GM12874 (cell line): ENCODE measurements at regions not wholly inside any gene's neighbourhood (a gene's known extent, or its start where the extent isn't known, plus 50 kb on each side); places are given as distances from the start of the nearest gene placed in this dataset.

Experiments
- TF ChIP-seq, protein P1 (sequence below): IDR thresholded peaks from 2 replicates; pipeline ENCODE4 v1.5.1; 2011; ENCODE audit warnings: low read depth, mild to moderate bottlenecking, control low read depth, low read length, moderate library complexity; ENCODE audit not compliant: insufficient read depth

DNA sequence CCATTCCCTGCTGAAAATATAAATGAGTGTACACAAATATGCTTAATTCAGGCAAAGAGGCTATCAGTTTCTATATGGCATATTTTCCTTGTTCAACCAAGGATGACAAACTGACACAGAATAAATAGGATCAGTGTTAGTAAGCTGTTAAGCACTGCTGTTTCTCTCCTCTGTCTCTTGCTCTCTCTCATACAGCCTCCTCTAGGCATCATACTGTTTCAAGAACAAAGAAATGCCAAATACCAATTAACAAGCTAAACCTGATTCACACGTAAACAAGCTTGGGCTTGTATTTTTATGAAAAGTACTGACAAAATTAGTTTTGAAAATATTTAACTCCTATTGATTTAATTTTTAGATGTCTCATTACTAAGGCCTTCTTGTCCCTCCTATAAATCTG, 1027.2 kb upstream of the ACVR2A start:
- TF ChIP-seq, protein P1, sequence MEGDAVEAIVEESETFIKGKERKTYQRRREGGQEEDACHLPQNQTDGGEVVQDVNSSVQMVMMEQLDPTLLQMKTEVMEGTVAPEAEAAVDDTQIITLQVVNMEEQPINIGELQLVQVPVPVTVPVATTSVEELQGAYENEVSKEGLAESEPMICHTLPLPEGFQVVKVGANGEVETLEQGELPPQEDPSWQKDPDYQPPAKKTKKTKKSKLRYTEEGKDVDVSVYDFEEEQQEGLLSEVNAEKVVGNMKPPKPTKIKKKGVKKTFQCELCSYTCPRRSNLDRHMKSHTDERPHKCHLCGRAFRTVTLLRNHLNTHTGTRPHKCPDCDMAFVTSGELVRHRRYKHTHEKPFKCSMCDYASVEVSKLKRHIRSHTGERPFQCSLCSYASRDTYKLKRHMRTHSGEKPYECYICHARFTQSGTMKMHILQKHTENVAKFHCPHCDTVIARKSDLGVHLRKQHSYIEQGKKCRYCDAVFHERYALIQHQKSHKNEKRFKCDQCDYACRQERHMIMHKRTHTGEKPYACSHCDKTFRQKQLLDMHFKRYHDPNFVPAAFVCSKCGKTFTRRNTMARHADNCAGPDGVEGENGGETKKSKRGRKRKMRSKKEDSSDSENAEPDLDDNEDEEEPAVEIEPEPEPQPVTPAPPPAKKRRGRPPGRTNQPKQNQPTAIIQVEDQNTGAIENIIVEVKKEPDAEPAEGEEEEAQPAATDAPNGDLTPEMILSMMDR: no peak

DNA sequence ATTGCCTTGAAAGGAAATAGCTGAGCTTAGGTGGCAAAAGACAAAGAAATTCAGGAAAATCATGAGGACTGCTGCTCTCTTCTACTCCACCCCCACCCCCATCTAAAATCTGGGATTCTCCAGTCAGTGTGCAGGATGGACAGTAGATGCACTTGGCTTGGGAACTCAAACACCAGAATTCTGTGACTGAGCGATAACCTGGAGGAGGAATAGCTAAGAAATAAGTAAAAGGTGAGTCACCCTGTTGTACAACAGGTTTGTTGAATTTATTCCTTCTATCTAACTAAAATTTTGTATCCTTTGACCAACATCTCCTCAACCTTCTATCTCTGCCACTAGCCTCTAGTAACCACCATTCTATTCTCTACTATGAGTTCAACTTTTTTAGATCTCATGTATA, 1029.9 kb upstream of the ACVR2A start:
- TF ChIP-seq, protein P1: no peak

DNA sequence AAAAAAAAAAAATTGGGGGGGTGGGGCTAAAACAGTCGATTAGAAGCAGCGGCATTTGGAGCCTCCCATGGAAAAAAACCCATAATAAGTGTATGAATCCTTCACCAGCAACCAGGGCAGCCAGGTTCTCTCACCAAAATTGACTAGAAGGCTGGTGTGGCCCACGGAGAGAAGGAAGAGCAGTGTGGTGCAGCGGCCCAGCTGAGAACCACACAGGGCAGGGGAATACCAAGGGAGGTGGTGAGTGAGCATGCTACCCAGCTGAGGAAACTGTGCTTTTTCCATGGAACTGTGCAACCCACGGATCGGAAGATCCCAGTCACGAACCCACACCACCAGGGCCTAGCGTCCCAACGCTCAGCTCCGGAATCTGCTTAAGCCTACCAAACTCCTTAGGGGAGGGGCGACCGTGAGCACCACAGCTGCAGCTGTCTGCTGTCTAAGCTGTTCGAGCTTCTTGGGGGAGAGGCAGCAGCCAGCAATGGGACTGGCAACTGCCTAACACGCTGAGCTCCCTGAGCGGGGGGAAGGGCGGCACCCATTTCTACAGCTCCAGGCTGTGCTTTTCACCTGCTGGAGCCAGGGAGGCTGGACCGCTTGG, 1037.2 kb upstream of the ACVR2A start:
- TF ChIP-seq, protein P1: no peak

DNA sequence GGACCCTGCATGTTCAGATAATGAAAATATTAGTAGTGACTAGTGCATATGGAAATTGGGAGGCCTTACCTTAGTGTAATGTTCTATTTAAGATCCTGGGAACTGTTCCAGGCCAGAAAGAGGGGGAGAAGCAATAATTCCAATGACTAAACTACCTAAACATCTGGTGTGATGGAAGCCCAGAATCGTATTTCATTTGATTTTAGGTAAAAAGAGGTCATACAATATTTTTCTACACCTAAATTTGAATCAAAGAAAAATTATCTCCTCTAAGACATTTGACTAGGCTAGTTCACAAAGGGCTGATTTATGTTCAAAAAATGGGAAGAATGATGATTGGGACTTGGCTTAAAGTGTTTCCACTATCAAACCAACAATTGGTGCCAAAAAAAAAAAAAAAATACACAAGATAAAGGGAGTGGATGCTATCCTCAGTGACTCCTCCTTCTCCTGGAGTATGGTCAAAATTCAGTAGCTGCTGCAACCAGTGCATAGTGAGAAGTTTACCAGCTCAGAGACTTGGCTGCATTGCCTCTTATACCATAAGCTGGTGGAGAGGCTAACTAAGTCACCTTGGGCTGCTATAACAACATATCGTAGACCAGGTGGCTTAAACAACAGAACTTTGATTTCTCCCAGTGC, 1038.3 kb upstream of the ACVR2A start:
- TF ChIP-seq, protein P1: no peak

DNA sequence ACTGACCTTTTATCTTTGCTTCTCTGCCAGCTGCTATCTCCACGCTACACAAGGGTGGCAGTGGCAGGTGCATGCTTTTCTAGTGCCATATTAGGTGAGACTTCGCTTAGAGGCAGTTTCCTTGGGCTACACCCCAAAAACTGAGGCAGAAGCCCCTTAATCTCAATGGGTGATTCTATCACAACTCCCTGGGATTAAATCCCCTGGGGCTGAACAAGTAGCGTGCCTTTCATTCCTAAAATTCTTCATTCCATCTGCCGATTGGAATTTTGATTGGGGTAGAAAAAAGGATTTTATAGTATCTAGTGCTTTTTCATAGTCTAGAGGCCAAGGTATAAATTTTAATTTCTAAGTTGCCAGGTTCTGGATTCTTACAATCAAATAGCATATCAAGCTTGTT, 1040.5 kb upstream of the ACVR2A start:
- TF ChIP-seq, protein P1: no peak

DNA sequence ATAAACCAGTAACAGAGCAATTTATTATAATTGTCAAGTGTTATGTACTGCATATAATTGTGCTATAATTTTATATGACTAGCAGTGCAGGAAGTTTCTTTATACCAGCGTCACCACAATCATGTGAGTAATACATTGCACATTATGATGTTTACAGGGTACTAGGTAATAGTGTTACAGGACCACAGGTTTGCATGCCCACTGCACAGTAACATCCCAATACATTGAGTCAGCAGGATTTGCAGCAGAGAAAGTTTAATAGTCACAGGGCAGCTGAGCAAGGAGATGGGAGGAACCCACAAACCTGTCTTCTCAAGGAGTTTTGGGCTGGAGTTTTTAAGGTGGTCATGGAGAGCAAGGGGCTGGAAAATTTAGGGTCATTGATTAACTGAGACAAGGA, 1042.9 kb upstream of the ACVR2A start:
- TF ChIP-seq, protein P1: no peak

DNA sequence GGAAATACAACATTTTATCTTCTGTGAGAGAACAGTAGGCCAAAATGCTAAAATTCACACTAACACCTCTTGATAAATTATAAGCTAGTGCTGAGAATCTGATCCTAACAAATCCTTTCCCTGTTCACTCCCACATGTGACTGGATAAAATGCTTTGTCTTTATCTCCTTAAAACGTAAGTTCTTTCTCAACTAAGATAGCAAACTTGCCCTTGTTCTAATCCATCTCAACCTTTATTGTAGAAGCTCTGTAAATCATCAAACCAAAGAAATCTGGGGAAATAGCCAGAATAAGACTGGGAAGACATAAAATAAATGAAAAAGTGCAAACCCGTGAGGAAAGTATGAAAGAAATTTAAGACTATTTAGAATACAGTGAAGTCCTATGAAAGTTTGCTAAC, 1058.4 kb upstream of the ACVR2A start:
- TF ChIP-seq, protein P1: no peak
